ENCODE measurements at regions not wholly inside any gene's neighbourhood (a gene's known extent, or its start where the extent isn't known, plus 50 kb on each side); places are given as distances from the start of the nearest gene placed in this dataset.

- DNase-seq (ENCODE audit: low read depth) = no peak
- no peak for TF ChIP-seq CTCF (conservative IDR thresholded peaks at IDR 0.05; ENCODE audit: low read length)
- H3K4me3 ChIP-seq (ENCODE audit: low read length) = no peak overlapping the region
Measured at GRCh38 chr6:138038142-138038870, 68.9 kb downstream of the PERP start.

All from AG10803 (cell line).